Esophagus squamous epithelium (tissue), 4 donors: ENCODE measurements at regions not wholly inside any gene's neighbourhood (a gene's known extent, or its start where the extent isn't known, plus 50 kb on each side); places are given as distances from the start of the nearest gene placed in this dataset.

ENCODE experiments used
- POLR2A ChIP-seq, 4 donors: fragments of 450-650 bp; IDR thresholded peaks; one replicate each; pipeline ENCODE4 v1.6.1; 2017; ENCODE audit warnings: antibody characterized with exemption in 4 of 4, mild to moderate bottlenecking in 4 of 4, moderate library complexity in 3 of 4
- TF ChIP-seq, protein P1 (sequence below), 6 experiments: fragments of 450-650 bp in 4 of 6; fragments of 200-600 bp in 2 of 6; sonication (generic) in 2 of 6; IDR thresholded peaks; one replicate each; pipeline ENCODE4 v1.5.1; 2016 to 2019; ENCODE audit warnings: antibody characterized with exemption in 6 of 6, mild to moderate bottlenecking in 4 of 6, moderate library complexity in 4 of 6

DNA sequence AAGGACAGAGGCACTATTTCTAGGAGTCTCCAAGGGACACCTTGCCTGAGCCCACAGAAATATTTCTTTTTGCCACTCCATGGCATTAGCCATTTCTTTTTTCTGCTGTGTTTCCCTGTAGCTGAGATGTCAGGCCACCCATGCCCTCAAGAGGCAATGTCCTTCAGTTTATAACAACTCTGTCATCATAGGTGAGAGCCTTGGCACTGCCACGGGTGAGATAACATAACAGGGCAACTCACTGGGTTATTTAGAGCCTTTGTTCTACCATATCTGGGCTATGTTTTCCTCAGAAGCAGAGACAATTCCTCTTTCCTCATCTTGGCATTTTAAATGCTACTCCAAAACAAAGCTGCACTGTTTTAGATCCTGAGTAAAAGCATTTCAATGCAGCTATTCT is 99.9 kb upstream of the MAOA start:
- TF ChIP-seq POLR2A (IDR thresholded peaks at IDR 0.05), result no peak
- TF ChIP-seq, protein P1, sequence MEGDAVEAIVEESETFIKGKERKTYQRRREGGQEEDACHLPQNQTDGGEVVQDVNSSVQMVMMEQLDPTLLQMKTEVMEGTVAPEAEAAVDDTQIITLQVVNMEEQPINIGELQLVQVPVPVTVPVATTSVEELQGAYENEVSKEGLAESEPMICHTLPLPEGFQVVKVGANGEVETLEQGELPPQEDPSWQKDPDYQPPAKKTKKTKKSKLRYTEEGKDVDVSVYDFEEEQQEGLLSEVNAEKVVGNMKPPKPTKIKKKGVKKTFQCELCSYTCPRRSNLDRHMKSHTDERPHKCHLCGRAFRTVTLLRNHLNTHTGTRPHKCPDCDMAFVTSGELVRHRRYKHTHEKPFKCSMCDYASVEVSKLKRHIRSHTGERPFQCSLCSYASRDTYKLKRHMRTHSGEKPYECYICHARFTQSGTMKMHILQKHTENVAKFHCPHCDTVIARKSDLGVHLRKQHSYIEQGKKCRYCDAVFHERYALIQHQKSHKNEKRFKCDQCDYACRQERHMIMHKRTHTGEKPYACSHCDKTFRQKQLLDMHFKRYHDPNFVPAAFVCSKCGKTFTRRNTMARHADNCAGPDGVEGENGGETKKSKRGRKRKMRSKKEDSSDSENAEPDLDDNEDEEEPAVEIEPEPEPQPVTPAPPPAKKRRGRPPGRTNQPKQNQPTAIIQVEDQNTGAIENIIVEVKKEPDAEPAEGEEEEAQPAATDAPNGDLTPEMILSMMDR (IDR thresholded peaks at IDR 0.05), result no peak
